HK-2 (cell line): ENCODE measurements at regions not wholly inside any gene's neighbourhood (a gene's known extent, or its start where the extent isn't known, plus 50 kb on each side); places are given as distances from the start of the nearest gene placed in this dataset.
A peak's percentile ranks its signal among the peaks of the same experiment; 100 is the strongest.
"Not testable (repeated sequence)": the region's sequence is repeated elsewhere in the genome, so short reads cannot be mapped to it uniquely, and the experiment has no call there.

Source experiments
- DNase-seq: peaks from one replicate; pipeline ENCODE4 v3.0.0-alpha.2; 2018; ENCODE audit not compliant: unreplicated experiment

DNA sequence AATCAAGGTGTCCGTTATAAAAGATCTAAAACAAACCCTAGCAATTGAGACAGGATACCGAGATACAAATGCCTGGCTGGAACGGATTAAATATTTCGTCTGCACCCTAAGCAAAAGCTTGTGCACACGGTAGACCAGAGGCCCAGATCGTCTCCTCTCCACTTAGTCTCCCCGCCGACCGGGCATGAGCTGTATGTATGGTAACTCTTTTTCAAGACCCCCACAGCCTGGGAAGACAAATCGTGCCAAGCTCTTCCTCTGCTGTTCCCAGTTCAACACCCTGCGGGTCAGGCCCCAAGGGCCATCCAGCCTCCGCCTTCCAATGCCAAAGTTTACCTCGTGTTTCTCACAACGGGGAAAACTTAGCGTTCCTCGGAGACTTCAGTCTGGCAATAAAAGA lies 285.7 kb upstream of the GALNT17 start:
- no peak for DNase-seq

DNA sequence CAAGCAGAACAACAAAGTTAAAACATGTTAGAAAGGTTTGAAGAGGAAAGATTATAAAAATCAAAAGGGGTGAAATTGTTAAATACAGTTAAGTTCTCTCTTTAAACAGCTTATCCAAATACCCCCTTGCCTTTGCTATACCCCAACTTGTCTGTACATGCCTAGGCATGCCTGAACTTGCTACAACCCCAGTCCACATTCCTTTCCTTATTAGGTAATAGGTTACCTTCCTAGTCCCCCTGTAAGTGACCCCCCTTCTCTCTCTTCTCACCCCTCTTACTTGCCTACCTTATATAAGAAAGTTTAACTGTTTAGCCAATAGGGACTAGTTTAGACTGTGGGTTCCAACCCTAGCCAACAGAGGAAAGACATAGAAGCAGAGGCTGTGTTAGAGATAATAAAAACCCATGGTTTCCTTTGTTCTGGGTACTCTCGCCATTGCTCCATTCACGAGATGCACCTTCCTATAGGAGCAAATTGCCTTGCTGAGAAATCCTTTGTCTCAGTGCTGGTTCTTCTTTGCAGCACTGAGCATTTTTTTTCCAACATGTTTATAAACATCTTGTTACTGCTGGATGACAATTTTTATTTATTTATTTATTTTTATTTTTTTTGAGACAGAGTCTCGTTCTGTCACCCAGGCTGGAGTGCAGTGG lies 282.2 kb upstream of the GALNT17 start:
- no peak for DNase-seq

DNA sequence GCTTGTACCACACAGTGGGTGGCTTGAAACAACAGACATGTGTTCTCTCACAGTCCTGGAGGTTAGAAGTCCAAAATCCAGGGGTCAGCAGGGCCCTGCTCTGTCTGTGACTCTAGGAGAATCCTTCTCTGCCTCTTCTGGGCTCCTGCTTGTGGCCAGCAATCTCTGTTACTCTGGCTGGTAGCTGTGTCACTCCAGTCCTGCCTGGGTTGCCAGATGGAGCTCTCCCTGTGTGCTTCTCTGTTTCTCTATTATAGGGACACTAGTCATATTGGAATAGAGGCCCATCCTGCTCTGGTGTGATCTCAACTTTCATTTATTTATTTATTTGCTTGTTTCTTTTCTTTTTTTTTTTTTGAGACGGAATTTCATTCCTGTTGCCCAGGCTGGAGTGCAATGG lies 276.6 kb upstream of the GALNT17 start:
- no peak for DNase-seq

DNA sequence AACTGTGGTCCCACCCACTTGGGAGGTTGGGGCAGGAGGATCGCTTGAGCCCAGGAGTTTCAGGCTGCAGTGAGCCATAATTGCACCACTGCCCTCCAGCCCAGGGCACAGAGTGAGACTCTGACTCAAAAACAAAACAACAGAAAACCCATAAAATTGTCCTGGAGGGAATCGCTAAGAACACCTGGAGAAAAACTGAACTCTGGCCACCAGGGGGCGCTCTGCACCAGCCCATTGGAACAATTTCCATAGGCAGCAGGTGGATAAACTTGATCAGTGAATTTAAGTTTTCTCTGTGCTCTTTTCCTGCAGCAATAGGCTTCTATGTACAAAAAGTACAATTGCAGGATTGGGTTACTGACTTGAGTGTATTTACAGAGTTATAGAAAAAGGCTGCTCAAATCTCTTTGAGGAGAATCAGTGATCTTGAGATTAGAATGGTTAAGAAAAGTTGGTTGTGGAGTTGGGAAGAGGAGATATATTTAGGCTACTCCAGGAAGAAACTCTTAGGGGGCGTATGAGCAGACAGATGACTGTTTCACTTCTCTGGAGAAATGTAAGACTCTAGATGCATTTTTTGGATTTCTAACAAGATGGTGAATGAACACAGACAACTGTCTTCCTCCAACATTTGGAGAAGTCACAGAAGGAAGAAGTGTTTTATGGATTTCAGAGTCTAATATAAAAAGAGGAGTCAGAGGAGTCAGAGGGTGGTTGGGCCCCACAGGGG lies 274.9 kb upstream of the GALNT17 start:
- DNase-seq, result peak; percentile 72

- no peak for DNase-seq
Observed at GRCh38 chr7:70857793-70858545, 274.0 kb upstream of the GALNT17 start.

DNA sequence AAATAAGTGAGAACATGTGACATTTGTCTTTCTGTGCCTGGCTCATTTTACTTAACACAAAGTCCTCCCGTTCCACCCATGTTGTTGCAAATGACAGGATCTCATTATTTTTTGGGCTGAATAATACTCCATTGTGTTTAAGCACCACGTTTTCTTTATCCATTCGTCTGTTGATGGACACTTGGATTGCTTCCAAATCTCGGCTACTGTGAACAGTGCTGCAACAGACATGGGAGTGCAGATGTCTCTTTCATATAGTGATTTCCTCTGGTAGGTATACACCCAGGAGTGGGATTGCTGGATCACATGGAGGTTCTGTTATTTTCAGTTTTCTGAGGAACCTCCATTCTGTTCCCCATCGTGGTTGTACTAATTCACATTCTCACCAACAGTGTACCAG lies 264.4 kb upstream of the GALNT17 start:
- no peak for DNase-seq

DNA sequence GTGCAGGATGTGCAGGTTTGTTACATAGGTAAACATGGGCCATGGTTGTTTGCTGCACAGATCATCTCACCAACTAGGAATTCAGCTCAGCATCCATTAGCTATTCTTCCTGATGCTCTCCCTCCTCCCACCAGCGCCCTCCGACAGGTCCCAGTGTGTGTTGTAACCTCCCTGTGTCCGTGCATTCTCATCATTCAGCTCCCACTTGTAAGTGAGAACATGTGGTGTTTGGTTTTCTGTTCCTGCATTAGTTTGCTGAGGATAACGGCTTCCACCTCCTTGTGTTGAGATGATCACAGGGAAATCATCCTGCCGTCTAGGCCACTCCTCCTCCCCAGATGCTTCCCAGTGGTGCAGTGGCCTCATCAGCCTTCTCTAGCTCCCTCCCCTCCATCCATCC lies 261.6 kb upstream of the GALNT17 start:
- DNase-seq, result no peak

DNA sequence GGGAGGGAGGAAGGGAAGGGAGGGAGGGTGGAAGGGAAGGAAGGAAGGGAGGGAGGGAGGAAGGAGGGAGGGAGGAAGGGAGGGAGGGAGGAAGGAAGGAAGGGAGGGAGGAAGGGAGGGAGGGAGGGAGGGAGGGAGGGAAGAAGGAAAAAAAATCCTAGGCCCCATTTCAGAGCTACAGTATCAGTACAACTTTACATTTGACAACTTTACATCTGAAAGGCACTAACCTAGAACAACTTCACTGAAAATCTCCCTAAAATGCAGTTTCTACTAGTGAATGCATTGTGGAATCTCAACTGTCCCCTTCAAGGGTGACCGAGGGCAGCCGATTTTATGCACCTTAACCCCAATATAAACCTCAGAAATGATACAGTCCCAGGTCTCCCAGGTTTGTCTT lies 259.8 kb upstream of the GALNT17 start:
- no peak for DNase-seq

GRCh38 chr7:70881167-70881847 lies 250.6 kb upstream of the GALNT17 start:
- no peak for DNase-seq

DNA sequence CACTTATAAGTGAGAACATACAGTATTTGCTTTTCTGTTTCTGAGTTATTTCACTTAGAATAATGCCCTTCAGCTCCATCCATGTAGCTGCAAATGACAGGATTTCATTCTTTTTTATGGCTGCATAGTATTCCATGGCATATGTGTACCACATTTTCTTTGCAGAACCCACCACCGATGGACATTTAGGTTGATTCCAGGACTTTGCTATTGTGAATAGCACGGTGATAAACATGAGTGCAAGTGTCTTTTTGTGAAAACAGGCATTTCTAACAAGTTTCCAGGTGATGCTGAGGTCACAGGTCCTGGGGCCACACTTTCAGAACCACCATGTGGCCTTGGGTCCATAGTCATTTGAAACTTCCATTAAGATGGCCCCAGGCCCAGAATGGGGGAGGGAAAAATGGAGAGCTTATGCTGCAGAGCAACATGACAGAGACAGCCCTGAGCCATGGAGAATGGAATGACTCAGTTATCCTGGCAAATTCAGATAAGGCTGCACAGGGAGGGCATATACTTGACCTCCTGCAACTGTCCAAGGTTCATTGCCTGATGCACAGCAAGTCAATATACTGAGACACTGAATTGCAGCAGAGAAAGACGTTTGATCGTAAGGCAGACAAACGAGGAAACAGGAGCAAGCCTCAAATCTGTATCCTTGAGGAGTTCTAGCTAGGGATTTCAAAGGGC lies 248.0 kb upstream of the GALNT17 start:
- no peak for DNase-seq

- DNase-seq, result no peak
Observed at GRCh38 chr7:70884440-70884764, 247.5 kb upstream of the GALNT17 start.

GRCh38 chr7:70884809-70885208 lies 247.1 kb upstream of the GALNT17 start:
- no peak for DNase-seq

DNA sequence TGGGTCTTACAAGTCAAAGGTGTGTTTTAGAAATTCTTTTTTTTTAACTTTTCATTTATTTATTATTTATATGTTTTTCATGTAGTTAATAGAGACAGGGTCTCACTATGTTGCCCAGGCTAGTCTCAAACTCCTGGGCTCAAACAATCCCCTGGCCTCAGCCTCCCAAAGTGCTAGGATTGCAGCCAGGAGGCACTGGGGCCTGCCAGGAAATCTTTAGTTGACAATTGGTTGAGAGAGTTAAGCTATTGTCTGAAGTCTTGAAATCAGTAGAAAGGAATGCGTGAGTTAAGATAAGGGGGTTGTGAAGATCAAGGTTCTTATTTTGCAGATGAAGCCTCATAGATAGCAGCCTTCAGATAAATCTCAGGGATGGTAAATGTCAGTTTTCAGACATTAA lies 245.4 kb upstream of the GALNT17 start:
- no peak for DNase-seq

GRCh38 chr7:70887186-70887585 lies 244.8 kb upstream of the GALNT17 start:
- DNase-seq, result no peak

DNA sequence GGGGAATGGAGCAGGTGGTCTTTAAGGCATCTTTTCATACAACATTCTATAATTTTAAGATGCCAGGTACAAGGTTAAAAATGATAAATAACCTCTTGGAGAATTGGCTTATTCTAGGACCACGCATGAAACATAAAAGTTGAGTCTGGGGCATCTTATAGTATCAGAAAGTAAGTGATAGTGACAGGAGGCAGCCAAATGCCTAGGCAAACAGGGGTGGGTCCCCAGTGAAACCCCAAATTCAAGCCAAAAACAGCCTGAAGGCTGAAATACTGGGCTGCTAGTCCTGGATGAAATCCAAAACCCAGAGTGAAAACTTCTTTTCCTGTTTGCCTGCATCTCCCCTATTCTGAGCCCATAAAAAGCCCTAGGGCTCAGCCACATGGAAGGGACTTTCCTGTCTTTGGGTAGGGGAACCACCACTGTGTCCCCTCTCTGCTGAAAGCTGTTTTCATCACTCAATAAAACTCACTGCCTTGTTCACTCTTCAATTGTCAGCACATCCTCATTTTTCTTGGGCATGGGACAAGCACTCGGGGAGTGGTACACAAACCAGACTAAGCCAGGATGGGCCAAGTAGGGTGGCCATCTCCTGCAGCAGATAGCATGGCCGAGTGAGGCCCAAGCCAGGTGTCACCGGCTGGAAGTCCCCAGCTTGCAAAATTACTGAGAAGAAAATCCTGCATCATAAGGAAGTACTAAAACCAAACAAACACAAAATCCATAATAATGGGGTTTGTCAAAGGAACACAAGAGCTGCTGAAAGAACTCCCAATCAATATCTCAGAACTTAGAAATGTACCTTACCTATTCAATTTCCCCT lies 241.6 kb upstream of the GALNT17 start:
- DNase-seq, result no peak

DNA sequence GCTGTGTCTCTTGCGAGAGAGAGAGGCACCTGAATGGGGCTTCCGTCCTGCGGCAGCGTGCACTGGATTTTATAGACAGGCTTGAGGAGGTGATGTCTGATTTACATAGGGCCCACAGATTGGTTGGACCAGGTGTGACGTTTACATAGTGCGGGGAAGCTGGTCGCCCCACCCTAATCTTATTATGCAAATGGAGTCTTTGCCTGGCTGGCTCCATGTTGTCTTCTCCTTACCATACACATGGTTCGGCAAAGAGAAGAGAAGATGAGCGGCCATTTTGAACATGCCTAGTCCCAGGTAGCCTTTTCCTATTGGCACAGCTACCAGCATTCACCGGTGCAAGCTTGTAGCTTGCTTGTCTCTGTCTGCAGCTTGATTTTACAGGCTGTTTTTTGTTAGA lies 238.5 kb upstream of the GALNT17 start:
- no peak for DNase-seq

GRCh38 chr7:70893971-70894715 lies 237.8 kb upstream of the GALNT17 start:
- no peak for DNase-seq

DNA sequence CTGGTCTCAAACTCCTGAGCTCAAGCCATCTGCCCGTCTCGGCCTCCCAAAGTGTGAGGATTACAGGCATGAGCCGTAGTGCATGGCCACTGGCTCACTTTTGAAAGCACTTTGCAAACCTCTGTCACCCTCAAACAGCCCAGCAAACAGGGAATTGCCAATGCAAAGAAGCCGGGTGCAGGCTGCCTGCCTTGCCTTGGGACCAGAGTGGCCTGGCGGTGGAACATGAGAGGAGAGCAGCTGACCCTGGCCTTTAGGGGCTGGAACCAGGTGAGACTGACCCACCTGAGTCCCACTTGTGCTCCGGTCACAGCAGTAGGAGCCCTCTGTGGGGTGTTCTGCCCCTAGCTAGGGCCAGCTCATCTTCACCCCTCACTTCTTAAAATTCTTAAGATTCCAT lies 237.1 kb upstream of the GALNT17 start:
- no peak for DNase-seq

DNA sequence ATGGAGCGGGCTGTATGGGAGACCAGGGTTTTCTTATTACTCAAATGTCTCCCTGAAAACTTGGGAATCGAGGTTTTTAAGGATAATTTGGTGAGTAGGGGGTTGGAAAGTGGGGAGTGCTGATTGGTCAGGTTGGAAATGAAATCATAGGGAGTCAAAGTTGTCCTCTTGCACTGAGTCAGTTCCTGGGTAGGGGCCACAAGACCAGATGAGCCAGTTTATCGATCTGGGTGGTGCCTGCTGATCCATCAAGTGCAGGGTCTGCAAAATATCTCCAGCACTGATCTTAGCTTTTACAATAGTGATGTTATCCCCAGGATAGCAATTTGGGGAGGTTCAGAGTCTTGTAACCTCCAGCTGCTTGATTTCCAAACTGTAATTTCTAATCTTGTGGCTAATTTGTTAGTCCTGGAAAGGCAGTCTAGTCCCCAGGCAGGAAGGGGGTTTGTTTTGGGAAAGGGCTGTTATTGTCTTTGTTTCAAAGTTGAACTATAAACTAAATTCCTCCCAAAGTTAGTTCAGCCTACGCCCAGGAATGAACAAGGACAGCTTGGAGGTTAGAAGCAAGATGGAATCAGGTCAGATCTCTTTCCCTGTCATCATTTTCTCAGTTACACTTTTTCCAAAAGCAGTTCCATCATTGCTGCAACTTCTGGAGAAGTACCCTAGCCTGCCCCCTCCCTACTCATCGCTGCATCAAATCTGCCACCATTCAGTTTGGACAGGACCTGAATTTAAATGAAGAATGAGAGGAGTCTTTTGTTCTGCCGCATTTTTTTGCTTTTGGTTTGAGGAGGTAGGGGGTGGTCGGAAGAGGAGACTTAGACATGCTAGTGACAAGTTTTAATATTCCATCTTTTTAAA lies 236.4 kb upstream of the GALNT17 start:
- DNase-seq, result not testable (repeated sequence)
